ENCODE measurements at regions not wholly inside any gene's neighbourhood (a gene's known extent, or its start where the extent isn't known, plus 50 kb on each side); places are given as distances from the start of the nearest gene placed in this dataset.

GRCh38 chr7:112997831-112998230 is 88.8 kb downstream of the GPR85 start:
- H3K23me2 ChIP-seq (ENCODE audit: low read depth, low read length): no peaks in the 10 kb centered on the region
- CTCF ChIA-PET (ENCODE audit: partially characterized antibody): no interaction called here
- no peak overlapping the region for H2BK120ac ChIP-seq (replicated peaks; ENCODE audit: low read depth, low read length)
- no peak overlapping the region for H4K5ac ChIP-seq (ENCODE audit: insufficient read length, low read depth, low read length)
- H2BK20ac ChIP-seq (ENCODE audit: low read length): no peak overlapping the region
- 91% methylated on average over 2 of the region's 2 CpGs; no CpG with 5 or more reads in 1 of the 2 experiments for WGBS, 2 experiments (ENCODE audit: extremely low coverage in 1 of 2, insufficient coverage in 1 of 2, insufficient read length in 1 of 2, insufficient replicate concordance in 2 of 2, low coverage in 1 of 2, low lambda C conversion rate in 2 of 2, missing lambda C conversion rate in 1 of 2)
- no peak overlapping the region for H2AFZ ChIP-seq (ENCODE audit: low read length)
- POLR2A ChIA-PET (ENCODE audit: partially characterized antibody): no interaction called here
- FAIRE-seq: no peak
- H3K36me3 ChIP-seq (ENCODE audit: control insufficient read depth in 2 of 4, insufficient read depth in 4 of 4, low read length in 3 of 4): no peaks in the 10 kb centered on the region
- no peak overlapping the region for H3K9ac ChIP-seq (replicated peaks in 1 of 4; ENCODE audit: extremely low read depth in 1 of 4, low read depth in 3 of 4, low read length in 3 of 4)
- no peak overlapping the region for H3K14ac ChIP-seq (ENCODE audit: insufficient read length)
- H3K79me1 ChIP-seq (ENCODE audit: low read depth, low read length): no peaks in the 10 kb centered on the region
- H4K20me1 ChIP-seq (replicated peaks in 1 of 2; ENCODE audit: control insufficient read depth in 1 of 2, insufficient read depth in 2 of 2, low read length in 2 of 2): no peaks in the 10 kb centered on the region
- no peak overlapping the region for H4K8ac ChIP-seq (ENCODE audit: extremely low read depth, insufficient read depth, low read length)
- no peaks in the 10 kb centered on the region for H3K9me3 ChIP-seq (ENCODE audit: insufficient read depth in 2 of 2, low read depth in 1 of 2, low read length in 1 of 2)
- no peaks in the 10 kb centered on the region for H3K79me2 ChIP-seq (ENCODE audit: control insufficient read depth in 1 of 2, insufficient read depth in 2 of 2, low read length in 2 of 2)
- H3K56ac ChIP-seq (replicated peaks; ENCODE audit: insufficient read length, low read depth, low read length): no peak overlapping the region
- H3K27ac ChIP-seq (ENCODE audit: low read depth, low read length): no peak overlapping the region
- no peak overlapping the region for H2BK12ac ChIP-seq (ENCODE audit: low read depth, low read length)
- H3K4me2 ChIP-seq (ENCODE audit: insufficient read depth in 1 of 2, low read depth in 2 of 2, low read length in 2 of 2): no peak overlapping the region
- H3K23ac ChIP-seq (ENCODE audit: insufficient read length): no peak overlapping the region
- no peak overlapping the region for H2AK5ac ChIP-seq (ENCODE audit: low read depth, low read length)
- H3K4me3 ChIP-seq (ENCODE audit: extremely low read depth in 1 of 4, insufficient read depth in 2 of 4, low read depth in 3 of 4, low read length in 4 of 4): no peak overlapping the region
- no peak overlapping the region for H4K91ac ChIP-seq (replicated peaks; ENCODE audit: insufficient read length, low read length)
- H3K4ac ChIP-seq (replicated peaks; ENCODE audit: insufficient read length, low read depth, low read length): no peak overlapping the region
- no peak overlapping the region for H2BK5ac ChIP-seq (ENCODE audit: low read depth, low read length)
- TF ChIP-seq TEAD4 (IDR thresholded peaks at IDR 0.05; ENCODE audit: low read depth, low read length) (no peak), RAD21 (IDR thresholded peaks at IDR 0.05 in 1 of 2, conservative IDR thresholded peaks at IDR 0.05 in 1 of 2; ENCODE audit: low read depth in 2 of 2, low read length in 2 of 2) (no peak), TAF7 (optimal IDR thresholded peaks at IDR 0.05; ENCODE audit: borderline replicate concordance, low read depth, low read length) (no peak), POU5F1 (IDR thresholded peaks at IDR 0.05; ENCODE audit: low read depth, low read length) (no peak), SP1 (IDR thresholded peaks at IDR 0.05; ENCODE audit: low read depth, low read length) (no peak), MAX (IDR thresholded peaks at IDR 0.05) (no peak), PHF8 (conservative IDR thresholded peaks at IDR 0.05; ENCODE audit: low read depth, low read length) (no peak), EGR1 (IDR thresholded peaks at IDR 0.05; ENCODE audit: borderline replicate concordance, low read depth, low read length) (no peak)
- no peaks in the 10 kb centered on the region for H3K27me3 ChIP-seq (replicated peaks in 1 of 4; ENCODE audit: control insufficient read depth in 3 of 4, extremely low read depth in 1 of 4, insufficient read depth in 3 of 4, low read length in 3 of 4)
- H2BK15ac ChIP-seq (ENCODE audit: low read length): no peak overlapping the region
- no peak overlapping the region for H3K18ac ChIP-seq (ENCODE audit: extremely low read depth, low read length)
- H3K4me1 ChIP-seq (replicated peaks in 1 of 4; ENCODE audit: control insufficient read depth in 3 of 4, insufficient read depth in 4 of 4, low read length in 3 of 4): no peaks in the 10 kb centered on the region
- no peak for DNase-seq (ENCODE audit: low read depth in 1 of 2, low spot score in 2 of 2)
